IPS-NIHi11 (cell line): ENCODE measurements at regions not wholly inside any gene's neighbourhood (a gene's known extent, or its start where the extent isn't known, plus 50 kb on each side); places are given as distances from the start of the nearest gene placed in this dataset.

Source experiments
- DNase-seq: peaks from one replicate; pipeline ENCODE4 v3.0.0; 2012; ENCODE audit warnings: mixed read lengths, low spot score

DNA sequence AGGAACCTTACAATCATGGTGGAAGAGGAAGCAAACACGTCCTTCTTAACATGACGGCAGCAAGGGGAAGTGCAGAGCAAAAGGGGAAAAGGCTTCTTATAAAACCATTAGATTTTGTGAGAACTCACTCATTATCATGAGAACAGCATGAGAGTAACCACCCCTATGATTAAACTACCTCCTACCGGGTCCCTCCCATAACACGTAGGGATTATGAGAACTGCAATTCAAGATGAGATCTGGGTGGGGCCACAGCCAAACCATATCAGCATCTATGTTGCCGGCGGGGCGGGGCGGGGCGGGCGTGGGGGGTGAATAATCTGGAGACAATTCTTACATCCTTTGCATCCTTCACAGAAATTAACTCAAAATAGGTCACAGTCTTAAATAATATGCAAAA is 58.8 kb upstream of the GFPT2 start:
- DNase-seq = no peak

DNA sequence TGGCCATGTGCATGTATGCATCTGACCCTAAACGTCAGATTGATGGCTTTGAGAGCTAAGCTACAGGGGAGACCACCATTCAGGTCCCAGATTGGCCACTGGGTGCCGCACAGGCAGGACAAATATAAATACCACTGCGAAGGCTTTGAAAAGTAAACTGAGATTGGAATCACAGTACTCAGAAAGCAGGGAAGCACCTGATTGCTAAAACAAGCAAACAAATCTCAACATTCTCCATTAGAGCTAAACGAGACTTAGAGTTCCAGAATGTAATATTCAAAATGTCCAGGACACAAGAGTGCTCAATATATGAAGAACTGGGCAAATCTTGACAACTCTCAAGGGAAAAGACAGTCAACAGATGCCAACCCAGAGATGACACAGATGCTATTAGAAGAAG is 61.0 kb upstream of the GFPT2 start:
- no peak for DNase-seq

DNA sequence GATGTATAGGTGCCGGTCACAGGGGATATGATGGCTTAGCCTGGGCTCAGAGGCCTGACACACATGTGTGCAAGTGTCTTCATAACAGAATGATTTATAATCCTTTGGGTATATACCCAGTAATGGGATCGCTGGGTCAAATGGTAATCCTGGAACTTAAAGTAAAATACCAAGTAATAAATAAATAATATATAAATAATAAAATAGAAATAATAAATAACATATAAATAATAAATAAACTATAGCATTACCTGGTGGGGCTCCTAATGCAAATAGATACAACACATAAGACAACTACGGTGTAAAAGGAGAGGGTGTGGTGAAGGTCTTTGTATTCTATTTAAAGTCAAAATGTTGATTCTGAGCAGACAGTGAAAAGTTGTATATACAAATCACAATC is 68.5 kb upstream of the GFPT2 start:
- no peak for DNase-seq

DNA sequence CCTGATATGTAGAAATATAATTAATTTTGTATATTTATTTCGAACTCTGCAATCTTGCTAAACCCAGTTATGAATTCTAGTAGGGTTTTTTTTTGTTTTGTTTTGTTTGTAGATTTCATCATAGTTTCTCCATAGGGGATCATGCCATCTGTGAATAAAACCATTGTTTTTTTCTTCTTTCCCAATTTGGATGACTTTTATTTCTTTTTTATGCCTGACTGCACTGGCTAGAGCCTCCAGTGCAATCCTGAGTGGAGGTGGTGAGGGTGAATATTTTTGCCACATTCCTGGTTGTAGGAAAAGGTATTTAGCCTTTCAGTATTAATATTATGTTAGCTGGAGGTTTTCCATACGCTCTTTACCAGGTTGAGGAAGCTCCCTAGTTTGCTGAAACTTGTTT is 70.0 kb upstream of the GFPT2 start:
- DNase-seq = no peak

DNA sequence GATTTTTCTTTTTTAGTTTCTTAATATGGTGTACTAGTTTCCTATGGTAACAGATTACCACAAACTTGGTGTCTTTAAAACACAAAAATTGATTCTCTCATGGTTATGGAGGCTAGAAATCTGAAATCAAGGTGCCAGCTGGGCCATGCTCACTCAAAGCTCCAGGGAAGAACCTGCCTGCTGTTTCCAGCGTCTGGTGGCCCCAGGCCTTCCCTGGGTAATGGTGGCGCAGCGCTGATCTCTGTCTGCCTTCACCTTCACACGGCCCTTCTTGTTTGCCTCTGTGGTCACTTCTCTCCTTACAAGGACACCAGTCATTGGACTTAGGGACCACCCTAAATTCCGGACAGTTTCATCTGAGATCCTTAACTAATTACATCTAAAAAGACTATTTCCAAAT is 70.5 kb upstream of the GFPT2 start:
- DNase-seq = no peak

DNA sequence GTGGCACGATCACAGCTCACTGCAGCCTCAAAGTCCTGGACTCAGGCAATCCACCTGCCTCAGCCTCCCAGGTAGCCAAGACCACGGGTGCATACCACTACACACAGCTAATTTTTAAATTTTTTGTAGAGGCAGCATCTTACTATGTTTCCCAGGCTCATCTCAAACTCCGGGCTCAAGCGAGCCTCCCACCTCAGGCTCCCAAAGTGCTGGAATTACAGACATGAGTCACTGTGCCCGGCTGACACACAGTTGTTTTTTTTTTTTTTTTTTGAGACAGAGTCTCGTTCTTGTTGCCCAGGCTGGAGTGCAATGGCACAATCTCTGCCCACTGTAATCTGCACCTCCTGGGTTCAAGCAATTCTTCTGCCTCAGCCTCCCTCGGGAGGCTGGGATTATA is 70.1 kb upstream of the CNOT6 start:
- DNase-seq = no peak

DNA sequence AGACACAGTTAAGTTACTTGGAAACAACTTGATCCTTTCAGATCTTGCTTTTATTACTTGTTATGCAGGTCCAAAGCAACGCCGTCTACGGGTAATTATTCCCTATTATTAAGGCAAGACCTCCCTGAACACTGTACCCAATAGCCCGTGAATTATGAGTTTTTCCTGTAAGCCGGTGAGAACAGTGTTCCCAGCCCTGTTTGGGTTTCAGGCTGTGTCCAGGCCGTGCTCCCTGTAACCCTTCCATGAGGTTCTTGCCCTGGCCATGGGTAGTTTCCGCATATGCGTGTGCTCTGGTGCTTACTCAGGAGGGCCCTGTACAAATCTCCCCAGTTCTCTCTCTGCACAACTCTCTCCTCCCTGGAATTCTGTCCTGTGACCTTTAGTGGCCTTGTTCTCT is 65.6 kb upstream of the CNOT6 start:
- no peak for DNase-seq

DNA sequence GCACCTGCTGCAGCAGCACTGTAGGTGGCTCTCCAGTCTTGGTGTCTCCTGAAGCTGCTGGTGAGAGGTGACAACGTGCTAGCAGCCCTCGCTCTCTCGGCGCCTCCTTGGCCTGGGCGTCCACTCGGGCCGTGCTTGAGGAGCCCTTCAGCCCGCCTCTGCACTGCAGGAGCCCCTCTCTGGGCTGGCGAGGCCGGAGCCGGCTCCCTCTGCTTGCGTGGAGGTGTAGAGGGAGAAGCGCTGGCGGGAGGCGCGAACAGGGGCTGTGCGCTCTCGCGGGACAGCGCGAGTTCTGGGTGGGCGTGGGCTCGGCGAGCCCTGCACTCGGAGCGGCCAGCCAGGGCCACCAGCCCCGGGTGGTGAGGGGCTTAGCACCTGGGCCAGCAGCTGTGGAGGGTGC is 62.2 kb upstream of the CNOT6 start:
- DNase-seq = no peak

DNA sequence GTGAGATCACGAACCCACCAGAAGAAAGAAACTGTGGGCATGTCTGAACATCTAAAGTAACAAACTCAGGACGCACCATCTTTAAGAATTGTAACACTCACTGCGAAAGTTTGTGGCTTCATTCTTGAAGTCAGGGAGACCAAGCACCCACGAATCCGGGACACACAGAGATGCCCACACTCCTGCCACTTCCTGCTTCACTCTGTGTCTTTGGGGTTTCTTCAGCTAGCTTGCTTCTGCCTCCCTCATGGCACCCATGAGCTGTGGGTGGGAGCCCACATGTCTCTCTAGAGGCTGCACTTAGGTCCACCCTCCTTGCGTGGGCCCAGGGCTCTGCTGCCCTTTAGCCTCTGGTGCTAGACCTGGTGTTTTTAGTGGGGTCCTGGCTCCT is 61.2 kb upstream of the CNOT6 start:
- DNase-seq = no peak

DNA sequence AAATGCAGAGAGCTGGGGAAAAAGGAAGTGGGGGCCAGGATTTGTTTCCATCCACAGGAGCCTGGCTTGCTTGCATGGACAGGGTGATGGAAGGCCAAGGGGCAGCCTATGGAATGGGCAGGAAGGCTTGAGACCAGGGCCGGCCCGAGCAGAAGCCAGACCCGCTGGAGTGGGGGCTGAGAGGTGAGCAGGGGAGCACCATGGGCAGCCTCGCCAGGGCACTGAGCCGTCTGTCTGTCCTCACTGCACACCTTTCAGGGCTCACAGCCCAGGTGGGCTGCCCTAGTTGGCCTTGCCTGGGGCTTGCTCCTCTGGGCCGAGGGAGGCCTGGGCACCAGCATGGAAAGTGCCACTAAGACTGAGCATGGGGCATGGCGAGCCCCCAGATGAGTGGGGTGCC is 58.6 kb upstream of the CNOT6 start:
- DNase-seq = no peak

DNA sequence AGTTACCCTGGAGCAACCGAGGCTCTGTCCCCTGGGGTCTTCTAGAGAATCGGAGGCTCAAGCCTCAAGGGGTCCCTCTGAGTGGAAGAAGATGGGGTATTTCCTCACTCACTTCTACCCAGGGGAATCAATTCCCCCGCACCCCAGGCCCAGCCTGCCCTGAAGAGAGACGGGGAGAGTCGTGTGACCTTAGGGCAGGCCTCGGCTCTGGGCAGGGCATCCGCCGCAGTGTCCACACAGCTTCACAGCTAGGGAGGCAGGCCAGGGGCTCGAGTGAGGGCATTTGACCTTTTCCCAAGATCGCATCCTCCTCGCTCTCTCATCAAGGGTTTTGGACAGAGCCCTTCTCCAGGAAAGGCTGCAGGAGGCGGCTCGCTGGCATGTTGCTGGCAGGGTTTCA is 57.9 kb upstream of the CNOT6 start:
- no peak for DNase-seq

DNA sequence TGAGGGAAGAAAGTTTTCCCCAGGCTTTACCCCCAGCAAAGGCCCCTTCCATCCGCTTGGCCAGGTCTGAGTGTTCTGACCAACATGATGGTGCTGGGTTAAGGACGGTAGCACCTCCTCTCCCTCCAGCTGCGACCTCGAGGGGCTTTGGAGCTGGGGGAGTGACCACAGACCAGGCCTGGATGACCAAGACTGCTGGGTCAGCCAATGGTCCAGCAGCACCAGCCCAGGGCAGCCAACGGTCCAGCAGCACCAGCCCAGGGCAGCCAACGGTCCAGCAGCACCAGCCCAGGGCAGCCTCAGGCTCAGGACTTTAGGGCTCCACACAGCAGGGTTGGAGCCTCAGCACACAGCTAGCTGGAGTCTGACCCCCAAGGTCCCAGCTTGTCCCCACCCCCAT is 57.2 kb upstream of the CNOT6 start:
- no peak for DNase-seq

DNA sequence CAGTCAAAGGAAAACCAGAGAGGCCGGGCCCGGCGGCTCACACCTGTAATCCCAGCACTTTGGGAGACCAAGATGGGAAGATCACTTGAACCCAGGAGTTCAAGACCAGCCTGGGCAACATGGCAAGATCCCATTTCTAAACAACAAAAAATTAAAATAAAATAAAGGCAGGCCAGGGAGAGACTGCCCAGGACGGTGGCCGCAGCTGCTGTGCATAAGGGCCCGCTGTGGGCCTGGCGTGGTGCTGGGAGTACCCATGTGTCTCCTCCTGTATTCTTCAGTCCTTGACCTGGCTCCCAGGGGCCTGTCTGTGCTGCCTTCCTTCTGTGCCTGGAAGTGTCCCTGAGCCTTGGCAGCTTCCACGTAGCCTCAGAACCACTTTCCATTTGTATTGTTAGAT is 56.8 kb upstream of the CNOT6 start:
- DNase-seq = no peak

DNA sequence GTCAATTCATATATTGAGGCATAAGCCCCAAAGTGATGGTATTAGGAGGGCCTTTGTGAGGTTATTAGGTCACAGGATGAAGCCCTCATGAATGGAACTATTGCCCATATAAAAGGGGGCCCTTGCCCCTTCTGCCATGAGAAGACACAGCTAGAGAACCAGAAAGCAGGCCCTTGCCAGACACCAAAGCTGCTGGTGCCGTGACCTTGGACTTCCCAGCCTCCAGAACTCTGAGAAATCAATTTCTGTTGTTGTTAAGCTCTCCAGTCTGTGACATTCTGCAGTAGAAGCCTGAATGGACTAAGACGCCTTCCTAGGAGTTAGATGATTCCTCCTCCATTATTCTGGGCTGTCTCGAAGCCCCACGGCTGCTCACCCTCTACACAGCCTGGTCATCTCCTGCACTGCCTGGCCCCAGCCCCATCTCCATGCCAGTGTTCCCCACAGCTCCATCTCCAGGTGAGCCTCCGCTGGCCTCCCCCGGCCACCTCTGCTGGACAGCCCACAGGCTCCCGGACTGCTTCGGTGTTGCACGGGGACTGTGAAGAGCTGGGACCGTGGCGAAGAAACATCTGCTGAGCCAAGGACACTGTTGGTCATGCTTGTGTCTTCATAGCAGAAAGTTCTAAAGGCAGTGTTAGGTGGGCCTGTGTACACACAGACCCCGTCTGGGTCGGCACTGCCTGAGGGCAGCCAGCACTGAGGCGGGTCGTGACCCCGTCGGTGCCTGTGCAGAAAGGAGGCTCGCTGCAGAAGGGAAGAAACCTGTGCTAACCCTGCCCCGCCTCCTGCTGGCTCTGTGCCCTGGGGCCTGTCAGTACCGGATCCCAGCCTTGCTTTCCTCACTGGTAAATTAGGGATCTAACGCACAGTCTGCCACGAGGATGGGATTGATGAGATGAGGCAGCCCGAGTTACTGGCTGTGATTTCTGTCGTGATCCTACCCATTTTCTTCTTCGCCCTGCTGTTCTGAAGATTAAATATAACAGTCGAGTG is 55.1 kb upstream of the CNOT6 start:
- DNase-seq = no peak

DNA sequence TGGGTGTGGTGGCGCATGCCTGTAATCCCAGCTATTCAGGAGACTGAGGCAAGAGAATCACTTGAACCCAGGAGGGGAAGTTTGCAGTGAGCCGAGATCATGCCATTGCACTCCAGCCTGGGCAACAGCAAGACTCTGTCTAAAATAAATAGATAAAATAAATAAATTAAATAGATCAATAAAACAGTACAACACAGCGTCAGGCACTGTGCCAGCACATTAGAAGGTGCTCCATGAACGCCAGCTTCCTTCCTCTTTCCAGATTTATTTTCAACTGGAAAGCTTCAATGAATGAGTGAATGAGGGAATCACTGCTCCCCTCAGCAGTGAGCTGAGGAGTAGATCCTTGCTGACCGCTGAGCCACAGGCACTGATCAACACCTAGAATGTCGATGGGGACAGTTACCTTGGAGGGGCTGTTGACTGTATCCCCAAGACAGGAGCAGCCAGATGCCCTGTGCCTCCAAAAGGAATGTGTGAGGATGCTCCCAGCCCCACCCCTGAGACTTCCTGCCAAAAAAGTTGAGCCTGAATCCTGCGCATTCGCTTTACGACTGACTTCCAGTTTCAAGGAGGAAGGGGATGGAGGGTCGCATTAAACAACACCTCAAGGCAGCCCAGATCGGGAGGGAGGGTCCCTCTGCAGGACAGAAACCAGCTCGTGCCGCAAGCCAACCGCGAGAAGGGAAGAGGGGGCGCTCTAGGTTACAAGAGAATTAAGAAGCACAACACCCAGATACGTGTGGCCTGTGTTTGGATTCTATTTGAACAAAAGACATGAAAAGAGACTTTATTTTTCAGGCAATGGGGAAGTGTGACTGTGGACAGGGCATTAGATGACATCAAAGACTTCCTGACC is 54.0 kb upstream of the CNOT6 start:
- DNase-seq = peak; percentile 60

DNA sequence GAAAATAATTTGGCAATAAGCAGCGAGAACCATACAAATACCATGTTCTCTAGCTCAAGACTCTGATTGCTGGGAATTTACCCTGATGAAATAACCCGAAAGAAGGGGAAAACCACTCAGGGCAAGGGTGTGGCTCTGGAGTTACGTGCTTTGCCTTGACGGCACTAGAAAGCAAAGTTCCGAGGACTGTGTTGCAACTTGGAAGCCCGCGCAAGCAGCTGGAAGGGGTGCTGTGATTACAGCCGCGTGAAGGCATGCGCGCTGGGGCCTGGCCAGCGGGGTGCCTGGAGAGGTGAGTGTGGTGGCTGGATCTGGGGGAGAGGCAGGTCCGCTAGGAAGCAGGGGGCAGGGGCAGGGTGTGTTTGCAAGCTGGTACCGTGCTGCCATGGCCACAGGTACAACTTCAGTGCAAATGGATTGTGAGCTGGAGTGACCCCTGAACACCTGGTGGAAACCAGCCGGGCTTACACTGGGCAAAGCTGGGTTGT is 52.6 kb upstream of the CNOT6 start:
- DNase-seq = peak; percentile 43
